ENCODE measurements at regions not wholly inside any gene's neighbourhood (a gene's known extent, or its start where the extent isn't known, plus 50 kb on each side); places are given as distances from the start of the nearest gene placed in this dataset.
"Not testable (repeated sequence)": the region's sequence is repeated elsewhere in the genome, so short reads cannot be mapped to it uniquely, and the experiment has no call there.

DNA sequence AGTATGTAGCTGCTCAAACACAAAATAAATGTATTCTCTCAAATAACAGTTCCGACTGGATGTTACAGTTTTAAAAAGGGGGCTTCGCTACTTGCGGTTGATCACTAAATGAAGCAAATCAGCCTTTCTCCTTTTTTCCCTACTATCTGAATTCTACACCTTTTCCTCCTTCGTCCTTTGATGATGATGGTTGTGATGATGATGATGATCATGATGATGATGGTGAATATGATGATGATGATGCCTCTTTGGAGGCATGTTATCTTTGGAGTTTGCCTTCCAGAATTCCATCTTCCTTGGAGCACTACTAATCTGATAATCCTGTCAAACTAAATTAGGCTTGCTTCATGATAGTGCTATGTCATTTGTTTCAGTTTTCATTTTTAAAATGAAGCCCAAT is 1073.3 kb downstream of the SOCS6 start:
- TF ChIP-seq, protein P1, sequence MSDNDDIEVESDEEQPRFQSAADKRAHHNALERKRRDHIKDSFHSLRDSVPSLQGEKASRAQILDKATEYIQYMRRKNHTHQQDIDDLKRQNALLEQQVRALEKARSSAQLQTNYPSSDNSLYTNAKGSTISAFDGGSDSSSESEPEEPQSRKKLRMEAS (IDR thresholded peaks at IDR 0.05): no peak
- no peak for TF ChIP-seq SP1 (IDR thresholded peaks at IDR 0.05; ENCODE audit: low read depth)
- CTCF ChIA-PET: no interaction called here
- POLR2A ChIA-PET: no interaction called here
- Histone ChIP-seq H3K27me3 (ENCODE audit: insufficient read depth, low read length) (no peaks in the 10 kb centered on the region), H3K9ac (ENCODE audit: low read length) (no peak overlapping the region), H3K4me3 (replicated peaks in 1 of 2; ENCODE audit: low read depth in 1 of 2, low read length in 2 of 2) (no peak overlapping the region), H3K27ac (ENCODE audit: low read depth, low read length) (no peak overlapping the region), H4K20me1 (ENCODE audit: insufficient read depth) (no peaks in the 10 kb centered on the region), H3K4me1 (ENCODE audit: control insufficient read depth in 1 of 2, insufficient read depth in 2 of 2, low read length in 2 of 2) (no peaks in the 10 kb centered on the region), H2AFZ (ENCODE audit: low read depth, low read length, poor library complexity, severe bottlenecking) (no peak overlapping the region), H3K9me3 (ENCODE audit: control insufficient read depth in 1 of 2, insufficient read depth in 1 of 2, low read depth in 1 of 2, low read length in 2 of 2) (peaks cover 12 to 17% of the 10 kb centered on the region in 2 experiments; a peak in 2 of 4 replicates), H3K4me2 (ENCODE audit: low read length) (no peak overlapping the region), H3K79me2 (ENCODE audit: insufficient read depth, low read length) (no peaks in the 10 kb centered on the region), H3K36me3 (ENCODE audit: control insufficient read depth in 1 of 2, insufficient read depth in 2 of 2, low read length in 2 of 2) (no peaks in the 10 kb centered on the region), H3K9me2 (ENCODE audit: insufficient read depth) (no peaks in the 10 kb centered on the region)
- intact Hi-C loops (cut with micrococcal nuclease): no loop called here
- RAD21 ChIA-PET (ENCODE audit: low non-redundant PET in 1 of 2, low total read pairs in 2 of 2, uncharacterized antibody in 2 of 2, unreplicated experiment in 2 of 2): no interaction called here
- ATAC-seq (no peak), DNase-seq (ENCODE audit: low read depth, low spot score) (no peak)
- no TSS peak for BruUV-seq (replicated peaks)

DNA sequence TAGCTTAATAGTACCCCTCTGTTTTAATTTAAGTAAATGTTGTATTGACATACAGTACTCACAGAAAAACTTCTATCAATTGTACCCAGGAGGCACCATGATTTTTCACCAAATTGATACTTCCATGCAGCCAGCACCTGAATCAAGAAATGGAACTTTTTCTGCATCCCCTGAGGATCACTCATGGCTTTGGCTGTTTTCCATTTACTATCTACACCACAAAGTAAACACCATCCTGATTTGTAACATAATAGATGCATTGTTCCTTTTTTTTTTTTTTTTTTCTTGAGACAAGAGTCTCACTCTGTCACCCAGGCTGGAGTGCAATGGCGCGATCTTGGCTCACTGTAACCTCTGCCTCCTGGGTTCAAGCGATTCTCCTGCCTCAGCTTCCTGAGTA is 1066.8 kb downstream of the SOCS6 start:
- RAD21 ChIA-PET (ENCODE audit: low non-redundant PET in 1 of 2, low total read pairs in 2 of 2, uncharacterized antibody in 2 of 2, unreplicated experiment in 2 of 2); H3K4me2 ChIP-seq (ENCODE audit: low read length); H3K79me2 ChIP-seq (ENCODE audit: insufficient read depth, low read length); H3K9ac ChIP-seq (ENCODE audit: low read length); H4K20me1 ChIP-seq (ENCODE audit: insufficient read depth); DNase-seq (ENCODE audit: low read depth, low spot score); H3K9me3 ChIP-seq (ENCODE audit: control insufficient read depth in 1 of 2, insufficient read depth in 1 of 2, low read depth in 1 of 2, low read length in 2 of 2); H3K36me3 ChIP-seq (ENCODE audit: control insufficient read depth in 1 of 2, insufficient read depth in 2 of 2, low read length in 2 of 2); H3K4me3 ChIP-seq (replicated peaks in 1 of 2; ENCODE audit: low read depth in 1 of 2, low read length in 2 of 2); H3K9me2 ChIP-seq (ENCODE audit: insufficient read depth); ATAC-seq; H3K27me3 ChIP-seq (ENCODE audit: insufficient read depth, low read length); H3K4me1 ChIP-seq (ENCODE audit: control insufficient read depth in 1 of 2, insufficient read depth in 2 of 2, low read length in 2 of 2); POLR2A ChIA-PET; BruUV-seq (replicated peaks); H2AFZ ChIP-seq (ENCODE audit: low read depth, low read length, poor library complexity, severe bottlenecking); CTCF ChIA-PET; H3K27ac ChIP-seq (ENCODE audit: low read depth, low read length); intact Hi-C loops (cut with micrococcal nuclease): not testable (repeated sequence)

DNA sequence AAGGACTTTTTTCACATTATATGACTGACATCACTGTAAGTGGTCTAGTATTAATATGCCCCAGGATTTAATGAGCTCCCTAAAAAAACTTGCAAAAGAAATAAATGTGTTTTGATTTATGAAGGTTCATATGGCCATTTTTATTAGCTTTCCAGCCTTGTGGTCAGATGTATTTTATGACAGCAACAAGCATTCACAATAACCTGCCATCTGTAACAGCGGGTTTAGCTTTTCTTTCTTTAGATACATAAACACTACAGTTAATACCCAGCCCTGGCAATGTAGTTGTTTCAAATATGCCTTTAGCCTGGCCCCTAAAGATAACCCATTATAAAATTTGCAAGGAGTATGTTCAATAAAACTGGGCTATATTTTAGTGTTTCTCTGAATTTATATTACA is 1063.8 kb downstream of the SOCS6 start:
- ATAC-seq (no peak), DNase-seq (ENCODE audit: low read depth, low spot score) (no peak)
- H3K27me3 ChIP-seq (ENCODE audit: insufficient read depth, low read length): no peaks in the 10 kb centered on the region
- BruUV-seq (replicated peaks): no TSS peak
- H3K4me1 ChIP-seq (ENCODE audit: control insufficient read depth in 1 of 2, insufficient read depth in 2 of 2, low read length in 2 of 2): no peaks in the 10 kb centered on the region
- H4K20me1 ChIP-seq (ENCODE audit: insufficient read depth): no peaks in the 10 kb centered on the region
- no peak overlapping the region for H3K9ac ChIP-seq (ENCODE audit: low read length)
- no peaks in the 10 kb centered on the region for H3K9me2 ChIP-seq (ENCODE audit: insufficient read depth)
- ChIA-PET POLR2A (no interaction called here), CTCF (no interaction called here), RAD21 (ENCODE audit: low non-redundant PET in 1 of 2, low total read pairs in 2 of 2, uncharacterized antibody in 2 of 2, unreplicated experiment in 2 of 2) (no interaction called here)
- H3K4me3 ChIP-seq (replicated peaks in 1 of 2; ENCODE audit: low read depth in 1 of 2, low read length in 2 of 2): no peak overlapping the region
- H3K36me3 ChIP-seq (ENCODE audit: control insufficient read depth in 1 of 2, insufficient read depth in 2 of 2, low read length in 2 of 2): no peaks in the 10 kb centered on the region
- intact Hi-C loops (cut with micrococcal nuclease): no loop called here
- H2AFZ ChIP-seq (ENCODE audit: low read depth, low read length, poor library complexity, severe bottlenecking): no peak overlapping the region
- no peak overlapping the region for H3K4me2 ChIP-seq (ENCODE audit: low read length)
- H3K79me2 ChIP-seq (ENCODE audit: insufficient read depth, low read length): no peaks in the 10 kb centered on the region
- peaks cover 5 to 8% of the 10 kb centered on the region in 2 experiments; a peak in 2 of 4 replicates for H3K9me3 ChIP-seq (ENCODE audit: control insufficient read depth in 1 of 2, insufficient read depth in 1 of 2, low read depth in 1 of 2, low read length in 2 of 2)
- no peak overlapping the region for H3K27ac ChIP-seq (ENCODE audit: low read depth, low read length)
- TF ChIP-seq YY1 (IDR thresholded peaks at IDR 0.05; ENCODE audit: extremely low read depth, insufficient replicate concordance, low read depth, low read length) (no peak), SRF (IDR thresholded peaks at IDR 0.05; ENCODE audit: low read depth) (no peak), CEBPB (IDR thresholded peaks at IDR 0.05; ENCODE audit: low read depth) (no peak), EZH2 (IDR thresholded peaks at IDR 0.05) (no peak), TCF7L2 (IDR thresholded peaks at IDR 0.05; ENCODE audit: borderline replicate concordance, extremely low read depth, insufficient read depth, insufficient read length) (no peak), CBX3 (IDR thresholded peaks at IDR 0.05; ENCODE audit: low read depth) (no peak), ZFX (IDR thresholded peaks at IDR 0.05) (no peak), ZNF274 (IDR thresholded peaks at IDR 0.05; ENCODE audit: low read depth, low read length) (no peak), SP1 (IDR thresholded peaks at IDR 0.05; ENCODE audit: low read depth) (no peak), FOSL1 (IDR thresholded peaks at IDR 0.05; ENCODE audit: low read depth) (no peak), EZH2phosphoT487 (IDR thresholded peaks at IDR 0.05; ENCODE audit: borderline replicate concordance) (no peak)
- TF ChIP-seq, protein P1 (IDR thresholded peaks at IDR 0.05): no peak
- TF ChIP-seq, protein P2, sequence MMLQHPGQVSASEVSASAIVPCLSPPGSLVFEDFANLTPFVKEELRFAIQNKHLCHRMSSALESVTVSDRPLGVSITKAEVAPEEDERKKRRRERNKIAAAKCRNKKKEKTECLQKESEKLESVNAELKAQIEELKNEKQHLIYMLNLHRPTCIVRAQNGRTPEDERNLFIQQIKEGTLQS (IDR thresholded peaks at IDR 0.05): no peak

All from HCT116 (cell line).